Activated naive CD8-positive, alpha-beta T cell treated with anti-CD3 and anti-CD28 coated beads for 36 hours (primary cell): ENCODE measurements at regions not wholly inside any gene's neighbourhood (a gene's known extent, or its start where the extent isn't known, plus 50 kb on each side); places are given as distances from the start of the nearest gene placed in this dataset.

Experiments used
- DNase-seq: peaks from one replicate; pipeline ENCODE4 v3.0.0; 2021
- H3K27ac Mint-ChIP-seq: one replicate; pipeline ENCODE4 v1.8.0; 2022; ENCODE audit warnings: mild to moderate bottlenecking, moderate library complexity, mixed read lengths
- H3K27me3 Mint-ChIP-seq: one replicate; pipeline ENCODE4 v1.8.0; 2022; ENCODE audit warnings: mild to moderate bottlenecking, mixed read lengths
- H3K36me3 Mint-ChIP-seq: one replicate; pipeline ENCODE4 v1.8.0; 2021; ENCODE audit warnings: mild to moderate bottlenecking, mixed read lengths
- H3K4me1 Mint-ChIP-seq: one replicate; pipeline ENCODE4 v1.8.0; 2021; ENCODE audit warnings: mixed read lengths
- H3K4me3 Mint-ChIP-seq: one replicate; pipeline ENCODE4 v1.8.0; 2022; ENCODE audit warnings: mild to moderate bottlenecking, moderate library complexity, mixed read lengths
- H3K9me3 Mint-ChIP-seq: one replicate; pipeline ENCODE4 v1.8.0; 2022; ENCODE audit warnings: mixed read lengths

DNA sequence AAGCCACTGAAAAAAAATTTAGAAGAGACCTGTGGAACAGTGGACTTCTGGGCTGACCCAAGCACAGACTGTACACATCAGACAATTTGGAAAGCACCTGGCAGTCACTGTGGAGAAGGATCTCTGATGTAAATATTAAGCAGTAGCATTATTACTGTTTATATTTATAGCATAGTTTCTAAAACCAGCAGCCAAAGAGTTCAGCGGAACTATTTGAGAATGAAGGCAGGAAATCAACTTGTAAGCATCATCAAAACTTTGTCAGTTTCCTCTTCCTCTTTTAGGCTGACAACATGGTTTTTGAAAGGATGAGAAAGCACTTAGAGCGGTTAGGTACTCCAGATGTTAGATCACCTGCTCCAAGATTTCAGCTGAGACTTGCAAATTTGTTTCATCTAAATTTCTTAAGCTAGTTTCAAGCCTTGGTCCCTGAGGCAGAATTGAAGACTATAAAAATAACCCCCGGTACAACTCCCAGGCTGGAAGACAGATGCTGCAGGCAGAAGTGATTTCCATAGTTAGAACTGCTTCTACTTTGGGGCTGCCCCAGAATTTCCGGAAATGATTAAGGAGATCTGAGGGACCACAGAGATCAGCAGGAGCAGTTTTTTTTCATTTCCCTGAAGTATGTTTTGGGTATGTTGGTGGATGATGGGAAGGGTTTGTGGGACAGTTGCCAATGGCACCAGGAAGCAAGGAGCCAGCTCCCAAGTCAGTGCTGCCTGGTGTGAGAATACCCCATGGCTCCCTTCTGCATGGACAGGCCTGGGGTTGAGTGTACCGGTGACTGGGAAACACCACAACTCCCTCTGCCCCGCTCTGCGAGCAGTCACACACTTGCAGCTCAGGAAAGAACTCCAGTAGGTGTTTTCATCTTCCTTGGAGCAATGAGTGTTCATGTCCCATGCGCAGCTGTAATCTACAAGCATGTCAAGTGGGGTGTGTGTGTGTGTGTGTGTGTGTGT lies 354.5 kb downstream of the NUAK1 start:
- Mint-ChIP-seq H3K4me1 (peaks cover 3% of the 10 kb centered on the region), H3K9me3 (no peaks in the 10 kb centered on the region), H3K27me3 (peaks cover 4% of the 10 kb centered on the region), H3K27ac (no peak overlapping the region), H3K36me3 (no peaks in the 10 kb centered on the region), H3K4me3 (peak overlapping the region; percentile 32)
- DNase-seq, result no peak

DNA sequence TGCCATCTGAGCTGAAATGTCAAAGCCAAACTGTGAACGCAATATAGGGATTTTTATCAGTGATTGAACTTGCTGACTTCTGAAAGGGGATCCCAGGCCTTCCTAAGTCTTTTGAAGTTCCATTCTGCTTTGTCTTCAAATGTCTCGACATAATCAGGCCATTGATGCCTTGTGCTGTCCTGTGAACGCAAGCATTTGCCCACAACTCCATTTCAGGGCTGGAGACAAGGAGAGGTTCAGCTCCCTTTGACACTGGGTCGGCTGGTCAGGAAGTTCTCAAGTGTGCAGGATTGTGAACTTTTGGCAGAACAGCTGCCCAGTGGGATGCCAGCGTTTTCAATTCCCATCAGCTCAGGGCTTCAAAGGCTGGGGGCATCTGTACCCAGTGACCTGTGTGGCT lies 345.3 kb downstream of the NUAK1 start:
- H3K4me1 Mint-ChIP-seq, result no peaks in the 10 kb centered on the region
- no peaks in the 10 kb centered on the region for H3K36me3 Mint-ChIP-seq
- no peak for DNase-seq
- peaks cover 15% of the 10 kb centered on the region for H3K27me3 Mint-ChIP-seq
- H3K4me3 Mint-ChIP-seq, result no peak overlapping the region
- no peaks in the 10 kb centered on the region for H3K9me3 Mint-ChIP-seq
- no peak overlapping the region for H3K27ac Mint-ChIP-seq

DNA sequence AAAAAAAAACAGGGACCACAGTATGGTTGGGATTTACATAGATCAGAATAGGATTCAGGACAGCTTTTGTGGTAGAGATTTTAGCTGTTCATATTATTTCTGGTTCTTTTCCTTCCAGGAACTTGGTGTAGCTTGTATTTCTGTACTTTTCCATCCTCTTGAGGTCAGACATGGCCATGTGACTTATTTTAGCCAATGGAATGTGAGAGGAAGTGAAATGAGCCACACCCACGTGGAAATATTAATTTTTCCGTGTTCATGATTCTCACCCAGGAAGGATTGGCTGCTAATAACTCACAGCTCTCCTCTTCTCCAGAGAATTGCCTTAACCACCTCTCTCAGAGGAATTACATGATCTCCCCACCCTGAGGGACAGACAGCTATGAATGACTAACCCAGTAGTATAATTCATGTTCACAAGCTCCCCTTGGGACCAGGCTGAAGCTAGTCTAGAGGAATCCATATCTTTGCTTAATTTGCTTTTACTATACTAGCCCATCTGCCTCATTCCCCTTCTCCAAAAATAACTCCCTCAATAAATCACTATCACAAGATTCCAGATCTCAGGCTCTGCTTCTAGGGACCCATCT lies 340.4 kb downstream of the NUAK1 start:
- no peaks in the 10 kb centered on the region for H3K36me3 Mint-ChIP-seq
- no peaks in the 10 kb centered on the region for H3K9me3 Mint-ChIP-seq
- no peaks in the 10 kb centered on the region for H3K4me1 Mint-ChIP-seq
- DNase-seq, result no peak
- no peak overlapping the region for H3K27ac Mint-ChIP-seq
- H3K4me3 Mint-ChIP-seq, result no peak overlapping the region
- H3K27me3 Mint-ChIP-seq, result no peaks in the 10 kb centered on the region

DNA sequence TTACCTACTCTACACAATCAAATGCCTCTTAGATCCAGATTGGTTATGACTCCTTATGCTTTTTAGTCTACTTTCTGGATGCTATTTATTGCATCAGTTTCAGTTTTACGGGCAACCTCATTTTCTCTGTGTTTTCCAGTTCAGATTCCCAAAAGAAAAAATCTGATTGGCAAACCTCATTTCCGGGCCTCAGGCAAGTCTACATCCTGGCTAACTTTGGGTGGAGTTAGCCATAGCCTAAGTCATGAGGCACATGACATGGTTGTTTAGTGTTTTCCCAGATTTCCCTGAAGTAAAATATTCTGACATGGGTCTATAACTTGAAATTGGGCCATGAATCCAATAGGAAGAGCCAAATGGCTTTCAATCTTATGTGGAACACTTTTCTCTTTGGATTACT lies 339.7 kb downstream of the NUAK1 start:
- DNase-seq, result no peak
- no peaks in the 10 kb centered on the region for H3K27me3 Mint-ChIP-seq
- no peaks in the 10 kb centered on the region for H3K36me3 Mint-ChIP-seq
- no peak overlapping the region for H3K4me3 Mint-ChIP-seq
- no peaks in the 10 kb centered on the region for H3K4me1 Mint-ChIP-seq
- no peak overlapping the region for H3K27ac Mint-ChIP-seq
- no peaks in the 10 kb centered on the region for H3K9me3 Mint-ChIP-seq

DNA sequence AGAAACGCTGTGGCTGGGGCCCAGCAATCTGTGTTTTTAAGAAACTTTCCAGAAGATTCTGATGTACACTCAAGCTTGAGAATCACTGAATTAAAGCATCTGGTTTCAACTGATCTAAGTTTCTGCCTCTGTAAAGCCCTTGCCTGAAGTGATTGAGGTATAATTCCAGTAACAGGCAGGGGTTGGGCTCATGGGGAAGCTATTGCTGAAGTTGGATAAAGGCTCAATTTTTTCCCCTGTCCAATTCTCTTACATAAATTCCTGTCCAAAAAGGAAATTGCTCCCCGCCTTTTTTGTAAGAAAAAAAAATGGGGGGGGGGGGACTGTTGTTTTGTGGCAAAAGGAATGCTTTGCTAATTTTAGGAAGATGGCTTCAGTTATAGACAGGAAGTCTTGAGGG lies 337.4 kb downstream of the NUAK1 start:
- H3K4me1 Mint-ChIP-seq, result no peaks in the 10 kb centered on the region
- H3K4me3 Mint-ChIP-seq, result no peak overlapping the region
- no peak overlapping the region for H3K27ac Mint-ChIP-seq
- no peak for DNase-seq
- H3K36me3 Mint-ChIP-seq, result no peaks in the 10 kb centered on the region
- H3K27me3 Mint-ChIP-seq, result no peaks in the 10 kb centered on the region
- no peaks in the 10 kb centered on the region for H3K9me3 Mint-ChIP-seq

DNA sequence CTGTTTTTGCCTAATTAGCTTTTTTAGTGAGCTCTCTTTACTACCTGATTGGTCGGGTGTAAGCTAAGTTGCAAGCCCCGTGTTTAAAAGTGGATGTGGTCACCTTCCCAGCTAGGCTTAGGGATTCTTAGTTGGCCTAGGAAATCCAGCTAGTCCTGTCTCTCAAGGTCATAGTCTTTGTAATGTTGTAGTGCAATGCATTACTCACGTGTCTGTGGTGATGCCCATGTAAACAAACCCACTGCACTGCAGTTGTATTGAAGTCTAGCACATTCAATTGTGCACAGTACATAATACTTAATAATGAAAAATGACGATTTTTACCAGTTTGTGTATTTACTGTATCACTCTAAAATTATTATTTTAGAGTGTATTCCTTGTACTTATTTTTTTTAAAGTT lies 335.5 kb downstream of the NUAK1 start:
- Mint-ChIP-seq H3K4me3 (no peak overlapping the region), H3K27me3 (no peaks in the 10 kb centered on the region), H3K36me3 (no peaks in the 10 kb centered on the region), H3K27ac (no peak overlapping the region), H3K4me1 (no peaks in the 10 kb centered on the region), H3K9me3 (no peaks in the 10 kb centered on the region)
- DNase-seq, result no peak

DNA sequence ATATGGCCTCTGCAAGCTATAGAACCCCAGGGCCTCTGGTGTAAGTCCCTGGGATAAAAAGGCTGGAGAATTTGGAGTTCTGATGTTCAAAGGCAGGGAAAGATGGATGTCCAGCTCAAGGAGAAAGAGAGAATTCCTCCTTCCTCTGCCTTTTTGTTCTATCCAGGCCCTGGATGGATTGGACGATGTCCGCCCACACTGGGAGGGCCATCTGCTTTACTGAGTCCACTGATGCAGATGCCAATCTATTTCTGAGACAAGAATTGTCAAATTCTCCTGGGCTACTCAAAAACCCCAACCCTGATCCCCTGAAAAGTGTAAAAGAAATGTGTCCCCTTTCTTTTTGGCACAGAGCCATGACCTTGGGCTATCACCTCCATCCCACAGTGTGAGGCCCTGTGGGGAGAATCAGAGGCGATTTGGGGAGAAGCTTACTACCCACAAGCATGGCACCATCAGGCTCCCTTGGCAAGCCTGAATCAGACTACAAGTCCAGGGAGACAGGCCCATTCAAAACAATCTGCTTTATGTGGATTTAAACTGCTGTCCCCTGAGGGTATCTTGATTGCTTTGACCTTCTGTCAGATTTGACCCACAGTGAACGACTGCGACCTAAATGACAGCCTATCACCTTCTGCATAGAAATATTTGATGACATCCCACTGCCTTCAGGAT lies 334.0 kb downstream of the NUAK1 start:
- Mint-ChIP-seq H3K4me3 (no peak overlapping the region), H3K4me1 (no peaks in the 10 kb centered on the region), H3K27me3 (no peaks in the 10 kb centered on the region), H3K36me3 (no peaks in the 10 kb centered on the region), H3K27ac (no peak overlapping the region), H3K9me3 (no peaks in the 10 kb centered on the region)
- no peak for DNase-seq

DNA sequence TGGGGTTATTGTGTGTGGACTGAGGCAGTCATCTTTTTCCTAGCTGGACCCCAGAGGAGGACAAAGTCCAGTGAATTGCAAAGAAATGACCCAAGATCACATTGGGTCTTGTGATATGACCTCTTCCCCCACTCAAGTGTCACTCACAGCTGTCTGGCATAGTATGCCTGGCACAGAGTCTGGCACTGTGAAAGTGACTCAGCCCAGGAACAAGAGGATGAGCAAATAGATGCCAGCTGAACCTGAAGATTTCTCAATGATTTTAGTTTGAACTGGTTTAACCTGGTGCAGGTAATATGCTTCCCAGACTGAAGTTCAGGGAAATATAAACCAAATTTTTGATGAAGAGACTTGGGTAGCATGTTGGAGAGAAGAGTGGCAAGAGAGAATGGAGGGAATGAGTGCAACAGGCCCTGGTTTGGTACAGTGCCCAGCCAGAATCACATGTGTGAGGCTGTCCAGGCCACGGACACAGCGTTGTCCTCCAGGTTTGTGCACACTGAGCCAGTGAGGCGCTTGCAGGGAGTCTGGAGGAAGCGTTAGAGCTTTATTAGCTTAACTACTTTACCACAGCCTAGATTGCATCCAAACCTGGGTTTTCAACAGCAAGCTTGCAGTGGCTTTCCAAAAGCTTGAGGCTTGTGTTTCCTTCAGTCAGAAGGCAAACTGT lies 332.9 kb downstream of the NUAK1 start:
- DNase-seq, result no peak
- Mint-ChIP-seq H3K27ac (no peak overlapping the region), H3K36me3 (no peaks in the 10 kb centered on the region), H3K4me3 (no peak overlapping the region), H3K27me3 (no peaks in the 10 kb centered on the region), H3K9me3 (peaks cover under 1% of the 10 kb centered on the region), H3K4me1 (no peaks in the 10 kb centered on the region)

DNA sequence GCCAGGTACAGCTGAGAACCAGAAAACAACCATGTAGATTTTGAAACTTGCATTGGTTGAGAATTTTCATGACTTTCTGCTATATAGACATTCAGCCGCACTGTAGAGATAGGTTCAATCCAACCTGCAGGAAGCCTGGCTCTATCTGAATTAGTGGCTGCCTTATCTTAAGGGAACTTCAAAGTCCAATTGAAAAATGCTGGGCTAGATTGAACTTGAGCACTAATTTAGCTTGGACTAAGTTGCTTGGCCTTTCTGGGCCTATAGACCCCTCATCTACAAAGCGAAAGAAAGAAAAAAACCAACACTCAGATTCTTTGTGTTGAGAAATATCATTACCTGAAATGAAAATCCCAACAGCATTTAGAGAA lies 332.4 kb downstream of the NUAK1 start:
- H3K27me3 Mint-ChIP-seq, result no peaks in the 10 kb centered on the region
- no peak overlapping the region for H3K27ac Mint-ChIP-seq
- peaks cover 4% of the 10 kb centered on the region for H3K9me3 Mint-ChIP-seq
- DNase-seq, result no peak
- no peaks in the 10 kb centered on the region for H3K4me1 Mint-ChIP-seq
- no peaks in the 10 kb centered on the region for H3K36me3 Mint-ChIP-seq
- no peak overlapping the region for H3K4me3 Mint-ChIP-seq

DNA sequence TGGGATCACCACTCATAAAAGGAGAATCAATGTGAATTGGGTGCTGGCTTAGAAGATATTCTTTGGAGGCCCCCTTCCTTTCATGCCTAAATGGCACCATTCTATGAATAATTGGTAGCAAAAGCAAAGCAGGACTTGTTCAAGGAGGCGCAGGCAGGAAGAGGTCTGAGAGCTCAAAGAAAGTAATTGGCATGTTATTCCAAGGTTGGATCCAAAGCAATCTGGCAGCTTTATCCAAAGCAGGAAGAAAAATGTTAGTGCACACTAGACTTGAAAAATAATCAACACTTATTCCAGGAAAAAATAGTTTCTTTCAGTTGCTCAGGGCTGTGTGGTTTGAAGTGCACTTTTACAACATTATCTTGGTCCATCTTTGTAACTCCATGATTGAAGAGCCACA lies 326.4 kb downstream of the NUAK1 start:
- Mint-ChIP-seq H3K9me3 (peaks cover 4% of the 10 kb centered on the region), H3K27ac (no peak overlapping the region), H3K4me3 (no peak overlapping the region), H3K27me3 (peaks cover 3% of the 10 kb centered on the region), H3K36me3 (no peaks in the 10 kb centered on the region), H3K4me1 (no peaks in the 10 kb centered on the region)
- DNase-seq, result no peak

DNA sequence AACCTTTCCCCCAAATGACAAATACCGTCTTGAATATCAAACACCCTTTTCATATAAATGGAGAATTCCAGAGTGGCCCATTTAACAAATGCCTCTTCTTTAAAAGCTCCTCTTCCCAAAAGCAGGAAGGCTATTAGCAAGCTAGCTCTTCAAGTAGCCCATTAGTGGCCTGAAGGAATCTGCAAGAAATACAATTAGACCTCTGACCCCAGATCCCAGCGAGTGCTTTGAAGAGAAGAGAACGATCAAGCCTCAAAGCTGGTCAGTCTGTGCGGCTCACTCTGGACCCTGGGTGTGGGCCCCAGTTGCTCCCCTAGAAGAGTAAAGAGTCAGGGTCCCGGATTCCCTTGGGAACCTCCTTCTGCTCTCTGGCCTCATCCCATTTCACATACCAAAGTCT lies 325.6 kb downstream of the NUAK1 start:
- H3K36me3 Mint-ChIP-seq, result no peaks in the 10 kb centered on the region
- no peaks in the 10 kb centered on the region for H3K4me1 Mint-ChIP-seq
- no peak overlapping the region for H3K4me3 Mint-ChIP-seq
- H3K27me3 Mint-ChIP-seq, result peaks cover 3% of the 10 kb centered on the region
- peaks cover 4% of the 10 kb centered on the region for H3K9me3 Mint-ChIP-seq
- DNase-seq, result no peak
- no peak overlapping the region for H3K27ac Mint-ChIP-seq

DNA sequence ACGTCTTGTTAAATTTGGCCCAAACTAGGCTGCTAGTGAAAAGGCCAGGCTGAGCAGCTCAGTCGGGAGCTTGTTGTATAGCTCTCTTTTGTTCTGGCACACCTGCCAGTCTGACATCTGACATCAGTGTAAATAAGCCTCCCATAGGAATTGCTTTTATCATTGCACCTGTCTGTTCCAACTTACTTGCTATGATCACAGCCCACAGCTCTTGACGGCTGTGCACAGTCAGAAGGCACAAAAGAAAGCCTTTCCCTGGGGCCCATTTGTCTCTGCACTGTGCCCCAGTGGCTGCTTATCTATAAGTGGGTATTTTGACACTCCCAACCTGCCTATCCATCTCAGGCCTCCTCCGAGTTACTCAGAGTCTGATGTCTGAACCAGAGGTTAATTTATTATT lies 324.5 kb downstream of the NUAK1 start:
- no peak overlapping the region for H3K27ac Mint-ChIP-seq

DNA sequence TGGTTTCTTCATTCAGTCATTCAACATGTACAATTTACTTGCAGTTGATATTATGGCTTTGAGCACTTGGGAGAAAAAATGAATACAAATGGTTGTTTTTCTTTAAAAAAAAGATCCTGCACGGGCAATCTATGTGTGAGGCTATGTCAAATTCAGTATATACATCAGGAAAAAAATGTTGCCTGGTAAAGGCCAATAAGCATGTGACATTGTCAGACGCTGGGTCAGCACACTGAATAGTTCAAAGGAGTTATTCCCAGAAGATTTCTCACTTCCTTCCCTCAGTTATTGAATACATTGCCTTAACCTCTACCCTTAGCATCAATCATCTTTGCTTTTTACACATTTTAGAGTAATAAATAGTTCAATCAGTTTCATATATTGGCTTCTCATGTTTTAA lies 319.2 kb downstream of the NUAK1 start:
- Mint-ChIP-seq H3K4me3 (no peak overlapping the region), H3K27ac (no peak overlapping the region), H3K36me3 (no peaks in the 10 kb centered on the region), H3K9me3 (no peaks in the 10 kb centered on the region), H3K4me1 (no peaks in the 10 kb centered on the region), H3K27me3 (peaks cover 9% of the 10 kb centered on the region)
- no peak for DNase-seq

More for the DNA sequence above, 324.5 kb downstream of the NUAK1 start:
- Mint-ChIP-seq H3K36me3 (no peaks in the 10 kb centered on the region), H3K4me3 (no peak overlapping the region), H3K27me3 (peaks cover 3% of the 10 kb centered on the region), H3K4me1 (no peaks in the 10 kb centered on the region), H3K9me3 (peaks cover 4% of the 10 kb centered on the region)
- no peak for DNase-seq

DNA sequence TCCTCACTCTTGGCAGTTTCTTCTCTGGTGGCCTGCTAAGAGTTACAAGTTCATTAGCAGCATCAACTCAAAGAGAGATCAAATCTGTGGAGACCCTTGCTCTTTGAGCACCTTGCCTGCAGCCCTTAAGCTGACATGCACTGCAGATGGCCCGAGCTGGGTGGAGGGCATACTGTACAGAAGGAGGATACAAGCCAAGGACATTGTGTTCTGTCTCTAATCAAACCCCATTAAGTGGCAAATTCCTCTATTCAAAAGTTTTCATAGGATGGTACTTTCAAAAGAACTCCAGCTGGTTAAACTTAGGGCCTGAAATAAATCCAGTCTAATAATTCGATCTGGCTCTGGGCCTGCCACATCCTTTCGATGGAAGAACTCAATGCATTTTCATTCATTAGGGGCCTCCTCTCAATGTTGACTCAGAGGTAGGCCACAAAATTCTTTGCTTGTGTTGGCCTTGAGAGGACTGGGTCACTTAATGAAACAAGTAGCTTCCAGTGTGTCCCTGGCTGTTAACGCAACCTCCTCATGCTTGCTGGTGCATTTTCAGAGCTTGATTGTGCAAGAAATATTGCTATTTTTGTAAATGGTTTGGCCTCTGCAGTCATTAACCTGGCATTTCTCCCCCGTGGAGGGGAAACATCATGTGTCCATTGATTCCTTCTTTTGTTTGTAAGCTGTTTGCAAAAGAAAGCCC lies 318.2 kb downstream of the NUAK1 start:
- H3K27me3 Mint-ChIP-seq, result peaks cover 9% of the 10 kb centered on the region
- H3K27ac Mint-ChIP-seq, result no peak overlapping the region
- no peaks in the 10 kb centered on the region for H3K4me1 Mint-ChIP-seq
- no peak for DNase-seq
- H3K9me3 Mint-ChIP-seq, result no peaks in the 10 kb centered on the region
- H3K4me3 Mint-ChIP-seq, result no peak overlapping the region
- H3K36me3 Mint-ChIP-seq, result no peaks in the 10 kb centered on the region
